ENCODE measurements at regions not wholly inside any gene's neighbourhood (a gene's known extent, or its start where the extent isn't known, plus 50 kb on each side); places are given as distances from the start of the nearest gene placed in this dataset.

DNA sequence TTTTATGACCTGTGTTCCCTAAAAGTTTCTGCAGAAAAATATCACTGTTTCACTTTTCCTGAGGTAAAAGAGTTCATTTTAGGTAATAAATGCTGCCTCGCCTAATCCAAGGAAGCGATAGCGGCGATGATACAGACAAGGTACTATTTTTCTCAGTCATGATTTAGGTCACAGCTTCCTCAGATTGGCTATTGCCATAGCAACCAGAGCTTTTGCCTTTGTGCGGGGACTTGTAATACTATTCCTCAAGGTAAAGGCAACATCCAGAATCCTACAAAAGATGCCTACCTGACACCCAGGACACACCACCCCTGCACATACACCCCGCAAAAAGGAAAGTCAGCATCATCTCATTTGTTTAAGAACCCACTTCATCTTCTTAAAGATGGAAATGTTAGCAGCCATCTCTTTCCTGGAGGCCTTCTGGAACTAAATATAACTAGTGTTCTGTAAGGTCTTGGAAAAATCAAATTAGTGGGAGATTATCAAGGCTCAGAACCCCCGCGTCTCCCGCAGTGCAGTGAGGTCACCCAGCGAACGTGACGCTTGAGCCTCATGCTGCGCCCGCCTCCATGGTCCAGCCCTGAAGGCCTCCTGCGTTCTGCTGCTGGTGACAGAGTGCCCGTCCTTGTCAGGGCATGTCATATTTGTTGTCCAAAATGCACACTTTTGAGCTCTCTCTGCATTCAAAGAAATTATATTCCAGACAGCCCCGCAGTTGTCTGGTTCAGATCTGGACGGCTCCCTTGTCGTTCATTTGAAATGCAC is 402.0 kb upstream of the RNF32 start:
- no peak for DNase-seq (ENCODE audit: low spot score)
- H3K27me3 ChIP-seq (ENCODE audit: control insufficient read depth in 4 of 4, insufficient read depth in 4 of 4, low read length in 3 of 4) = no peaks in the 10 kb centered on the region
- H3K36me3 ChIP-seq (ENCODE audit: control insufficient read depth in 4 of 4, insufficient read depth in 3 of 4, low read depth in 1 of 4, low read length in 3 of 4) = no peaks in the 10 kb centered on the region
- H3K27ac ChIP-seq (ENCODE audit: low read depth in 1 of 2, low read length in 2 of 2) = no peak overlapping the region
- WGBS = 93% methylated on average over 19 of the region's 19 CpGs
- TF ChIP-seq, protein P1, sequence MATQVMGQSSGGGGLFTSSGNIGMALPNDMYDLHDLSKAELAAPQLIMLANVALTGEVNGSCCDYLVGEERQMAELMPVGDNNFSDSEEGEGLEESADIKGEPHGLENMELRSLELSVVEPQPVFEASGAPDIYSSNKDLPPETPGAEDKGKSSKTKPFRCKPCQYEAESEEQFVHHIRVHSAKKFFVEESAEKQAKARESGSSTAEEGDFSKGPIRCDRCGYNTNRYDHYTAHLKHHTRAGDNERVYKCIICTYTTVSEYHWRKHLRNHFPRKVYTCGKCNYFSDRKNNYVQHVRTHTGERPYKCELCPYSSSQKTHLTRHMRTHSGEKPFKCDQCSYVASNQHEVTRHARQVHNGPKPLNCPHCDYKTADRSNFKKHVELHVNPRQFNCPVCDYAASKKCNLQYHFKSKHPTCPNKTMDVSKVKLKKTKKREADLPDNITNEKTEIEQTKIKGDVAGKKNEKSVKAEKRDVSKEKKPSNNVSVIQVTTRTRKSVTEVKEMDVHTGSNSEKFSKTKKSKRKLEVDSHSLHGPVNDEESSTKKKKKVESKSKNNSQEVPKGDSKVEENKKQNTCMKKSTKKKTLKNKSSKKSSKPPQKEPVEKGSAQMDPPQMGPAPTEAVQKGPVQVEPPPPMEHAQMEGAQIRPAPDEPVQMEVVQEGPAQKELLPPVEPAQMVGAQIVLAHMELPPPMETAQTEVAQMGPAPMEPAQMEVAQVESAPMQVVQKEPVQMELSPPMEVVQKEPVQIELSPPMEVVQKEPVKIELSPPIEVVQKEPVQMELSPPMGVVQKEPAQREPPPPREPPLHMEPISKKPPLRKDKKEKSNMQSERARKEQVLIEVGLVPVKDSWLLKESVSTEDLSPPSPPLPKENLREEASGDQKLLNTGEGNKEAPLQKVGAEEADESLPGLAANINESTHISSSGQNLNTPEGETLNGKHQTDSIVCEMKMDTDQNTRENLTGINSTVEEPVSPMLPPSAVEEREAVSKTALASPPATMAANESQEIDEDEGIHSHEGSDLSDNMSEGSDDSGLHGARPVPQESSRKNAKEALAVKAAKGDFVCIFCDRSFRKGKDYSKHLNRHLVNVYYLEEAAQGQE (IDR thresholded peaks at IDR 0.05) = no peak
- TF ChIP-seq EGR1 (IDR thresholded peaks at IDR 0.05; ENCODE audit: low read depth in 2 of 2) (no peak), SP1 (IDR thresholded peaks at IDR 0.05) (no peak), NR2F2 (IDR thresholded peaks at IDR 0.05) (no peak), FOXA1 (IDR thresholded peaks at IDR 0.05) (no peak), HNF4G (IDR thresholded peaks at IDR 0.05) (no peak), TAF1 (conservative IDR thresholded peaks at IDR 0.05) (no peak), YY1 (IDR thresholded peaks at IDR 0.05) (no peak)
- no peak overlapping the region for H3K4me3 ChIP-seq (ENCODE audit: low read depth in 1 of 3, low read length in 3 of 3)
- H3K9ac ChIP-seq (ENCODE audit: low read depth in 1 of 2, low read length in 2 of 2) = no peak overlapping the region
- H3K9me3 ChIP-seq (ENCODE audit: control insufficient read depth in 4 of 4, low read length in 3 of 4) = no peaks in the 10 kb centered on the region
- H3K4me1 ChIP-seq (ENCODE audit: control insufficient read depth in 4 of 4, insufficient read depth in 4 of 4, low read length in 3 of 4) = no peaks in the 10 kb centered on the region

DNA sequence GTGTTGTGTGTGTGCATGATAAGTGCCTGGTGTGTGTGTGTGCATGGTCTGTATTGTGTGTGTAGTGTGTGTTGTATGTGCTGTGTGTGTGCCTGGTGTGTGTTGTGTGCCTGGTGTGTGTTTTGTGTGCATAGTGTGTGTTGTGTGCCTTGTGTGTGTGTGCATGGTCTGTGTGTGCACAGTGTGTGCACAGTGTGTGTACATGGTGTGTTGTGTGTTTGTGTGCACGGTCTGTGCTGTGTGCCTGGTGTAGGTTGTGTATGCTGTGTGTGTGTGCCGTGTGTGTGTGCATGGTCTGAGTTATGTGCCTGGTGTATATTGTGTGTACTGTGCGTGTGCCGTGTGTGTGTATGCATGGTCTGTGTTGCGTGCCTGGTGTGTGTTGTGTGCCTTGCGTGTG is 403.0 kb upstream of the RNF32 start:
- 93% methylated on average over 6 of the region's 6 CpGs for WGBS
- no peak overlapping the region for H3K9ac ChIP-seq (ENCODE audit: low read depth in 1 of 2, low read length in 2 of 2)
- H3K36me3 ChIP-seq (ENCODE audit: control insufficient read depth in 4 of 4, insufficient read depth in 3 of 4, low read depth in 1 of 4, low read length in 3 of 4) = no peaks in the 10 kb centered on the region
- no peaks in the 10 kb centered on the region for H3K9me3 ChIP-seq (ENCODE audit: control insufficient read depth in 4 of 4, low read length in 3 of 4)
- H3K27me3 ChIP-seq (ENCODE audit: control insufficient read depth in 4 of 4, insufficient read depth in 4 of 4, low read length in 3 of 4) = no peaks in the 10 kb centered on the region
- TF ChIP-seq, protein P2, sequence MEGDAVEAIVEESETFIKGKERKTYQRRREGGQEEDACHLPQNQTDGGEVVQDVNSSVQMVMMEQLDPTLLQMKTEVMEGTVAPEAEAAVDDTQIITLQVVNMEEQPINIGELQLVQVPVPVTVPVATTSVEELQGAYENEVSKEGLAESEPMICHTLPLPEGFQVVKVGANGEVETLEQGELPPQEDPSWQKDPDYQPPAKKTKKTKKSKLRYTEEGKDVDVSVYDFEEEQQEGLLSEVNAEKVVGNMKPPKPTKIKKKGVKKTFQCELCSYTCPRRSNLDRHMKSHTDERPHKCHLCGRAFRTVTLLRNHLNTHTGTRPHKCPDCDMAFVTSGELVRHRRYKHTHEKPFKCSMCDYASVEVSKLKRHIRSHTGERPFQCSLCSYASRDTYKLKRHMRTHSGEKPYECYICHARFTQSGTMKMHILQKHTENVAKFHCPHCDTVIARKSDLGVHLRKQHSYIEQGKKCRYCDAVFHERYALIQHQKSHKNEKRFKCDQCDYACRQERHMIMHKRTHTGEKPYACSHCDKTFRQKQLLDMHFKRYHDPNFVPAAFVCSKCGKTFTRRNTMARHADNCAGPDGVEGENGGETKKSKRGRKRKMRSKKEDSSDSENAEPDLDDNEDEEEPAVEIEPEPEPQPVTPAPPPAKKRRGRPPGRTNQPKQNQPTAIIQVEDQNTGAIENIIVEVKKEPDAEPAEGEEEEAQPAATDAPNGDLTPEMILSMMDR (IDR thresholded peaks at IDR 0.05; ENCODE audit: low read depth, low read length, missing input control) = no peak
- no peak for TF ChIP-seq GABPA (IDR thresholded peaks at IDR 0.05 in 1 of 2, conservative IDR thresholded peaks at IDR 0.05 in 1 of 2)
- no peak for TF ChIP-seq NR2F2 (IDR thresholded peaks at IDR 0.05)
- TF ChIP-seq RAD21 (IDR thresholded peaks at IDR 0.05) = no peak
- TF ChIP-seq RXRA (IDR thresholded peaks at IDR 0.05) = no peak
- TF ChIP-seq, protein P3, sequence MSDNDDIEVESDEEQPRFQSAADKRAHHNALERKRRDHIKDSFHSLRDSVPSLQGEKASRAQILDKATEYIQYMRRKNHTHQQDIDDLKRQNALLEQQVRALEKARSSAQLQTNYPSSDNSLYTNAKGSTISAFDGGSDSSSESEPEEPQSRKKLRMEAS (IDR thresholded peaks at IDR 0.05) = no peak
- TF ChIP-seq, protein P1 (IDR thresholded peaks at IDR 0.05) = no peak
- no peak for TF ChIP-seq HNF4A (conservative IDR thresholded peaks at IDR 0.05)
- TF ChIP-seq, protein P4, sequence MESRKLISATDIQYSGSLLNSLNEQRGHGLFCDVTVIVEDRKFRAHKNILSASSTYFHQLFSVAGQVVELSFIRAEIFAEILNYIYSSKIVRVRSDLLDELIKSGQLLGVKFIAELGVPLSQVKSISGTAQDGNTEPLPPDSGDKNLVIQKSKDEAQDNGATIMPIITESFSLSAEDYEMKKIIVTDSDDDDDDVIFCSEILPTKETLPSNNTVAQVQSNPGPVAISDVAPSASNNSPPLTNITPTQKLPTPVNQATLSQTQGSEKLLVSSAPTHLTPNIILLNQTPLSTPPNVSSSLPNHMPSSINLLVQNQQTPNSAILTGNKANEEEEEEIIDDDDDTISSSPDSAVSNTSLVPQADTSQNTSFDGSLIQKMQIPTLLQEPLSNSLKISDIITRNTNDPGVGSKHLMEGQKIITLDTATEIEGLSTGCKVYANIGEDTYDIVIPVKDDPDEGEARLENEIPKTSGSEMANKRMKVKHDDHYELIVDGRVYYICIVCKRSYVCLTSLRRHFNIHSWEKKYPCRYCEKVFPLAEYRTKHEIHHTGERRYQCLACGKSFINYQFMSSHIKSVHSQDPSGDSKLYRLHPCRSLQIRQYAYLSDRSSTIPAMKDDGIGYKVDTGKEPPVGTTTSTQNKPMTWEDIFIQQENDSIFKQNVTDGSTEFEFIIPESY (IDR thresholded peaks at IDR 0.05) = no peak
- no peak for TF ChIP-seq YY1 (IDR thresholded peaks at IDR 0.05)
- TF ChIP-seq, protein P5, sequence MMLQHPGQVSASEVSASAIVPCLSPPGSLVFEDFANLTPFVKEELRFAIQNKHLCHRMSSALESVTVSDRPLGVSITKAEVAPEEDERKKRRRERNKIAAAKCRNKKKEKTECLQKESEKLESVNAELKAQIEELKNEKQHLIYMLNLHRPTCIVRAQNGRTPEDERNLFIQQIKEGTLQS (IDR thresholded peaks at IDR 0.05) = no peak
- no peak for TF ChIP-seq TAF1 (conservative IDR thresholded peaks at IDR 0.05)
- no peak for TF ChIP-seq SP1 (IDR thresholded peaks at IDR 0.05)
- no peak for TF ChIP-seq FOXA1 (IDR thresholded peaks at IDR 0.05)
- TF ChIP-seq JUND (IDR thresholded peaks at IDR 0.05) = no peak
- no peak for TF ChIP-seq HNF4G (IDR thresholded peaks at IDR 0.05)
- no peak for TF ChIP-seq EGR1 (IDR thresholded peaks at IDR 0.05; ENCODE audit: low read depth in 2 of 2)
- no peak for TF ChIP-seq FOXA2 (IDR thresholded peaks at IDR 0.05)
- no peaks in the 10 kb centered on the region for H3K4me1 ChIP-seq (ENCODE audit: control insufficient read depth in 4 of 4, insufficient read depth in 4 of 4, low read length in 3 of 4)
- H3K27ac ChIP-seq (ENCODE audit: low read depth in 1 of 2, low read length in 2 of 2) = no peak overlapping the region
- H3K4me3 ChIP-seq (ENCODE audit: low read depth in 1 of 3, low read length in 3 of 3) = no peak overlapping the region
- DNase-seq (ENCODE audit: low spot score) = no peak
